ENCODE measurements at regions not wholly inside any gene's neighbourhood (a gene's known extent, or its start where the extent isn't known, plus 50 kb on each side); places are given as distances from the start of the nearest gene placed in this dataset.
"Not testable (repeated sequence)": the region's sequence is repeated elsewhere in the genome, so short reads cannot be mapped to it uniquely, and the experiment has no call there.

- TF ChIP-seq CTCF (IDR thresholded peaks at IDR 0.05; ENCODE audit: insufficient read depth, low read length); POLR2AphosphoS5 (IDR thresholded peaks at IDR 0.05; ENCODE audit: low read depth); GABPA (IDR thresholded peaks at IDR 0.05; ENCODE audit: low read depth); SPI1 (IDR thresholded peaks at IDR 0.05; ENCODE audit: borderline replicate concordance, low read depth); REST (IDR thresholded peaks at IDR 0.05; ENCODE audit: insufficient replicate concordance, low read depth): not testable (repeated sequence)
These were observed 210.5 kb downstream of the BANP start for GRCh38 chr16:88161623-88162275.
